OCI-LY7 (cell line): ENCODE measurements at regions not wholly inside any gene's neighbourhood (a gene's known extent, or its start where the extent isn't known, plus 50 kb on each side); places are given as distances from the start of the nearest gene placed in this dataset.

Source experiments
- BruUV-seq: library from RNA; stranded (reverse); fragments of 400-500 nt; replicated peaks from 2 replicates; lab custom pipeline; 2021; lab: Mats Ljungman, UMichigan
- CTCF ChIA-PET: fragments of 300-600 bp; sonication (Branson Sonifier 250); formaldehyde crosslinking; loops from one replicate; lab custom pipeline; 2022; ENCODE audit warnings: antibody characterized with exemption; ENCODE audit not compliant: unreplicated experiment; lab: Charles Lee
- POLR2A ChIA-PET: fragments of 300-600 bp; sonication (Branson Sonifier 250); formaldehyde crosslinking; loops from one replicate; lab custom pipeline; 2022; ENCODE audit warnings: antibody characterized with exemption; lab: Charles Lee
- DNase-seq: peaks from one replicate; pipeline ENCODE4 v3.0.0-alpha.2; 2015; ENCODE audit warnings: low spot score
- H2AFZ ChIP-seq: fragments of 200-600 bp; sonication (generic), shearing (Covaris generic); 2 replicates; pipeline ENCODE4 v1.6.1; 2014; ENCODE audit warnings: mild to moderate bottlenecking, antibody characterized with exemption, low read length, moderate library complexity
- H3K27ac ChIP-seq: fragments of 200-600 bp; sonication (generic); 2 replicates; pipeline ENCODE4 v1.5.1; 2014; ENCODE audit warnings: mixed run types, low read depth, mild to moderate bottlenecking, moderate library complexity, low read length, inconsistent platforms; ENCODE audit not compliant: poor library complexity, severe bottlenecking
- H3K36me3 ChIP-seq: fragments of 200-600 bp; sonication (generic); 2 replicates; pipeline ENCODE4 v1.6.1; 2014; ENCODE audit warnings: mild to moderate bottlenecking, antibody characterized with exemption, low read length, moderate library complexity, mixed read lengths; ENCODE audit not compliant: insufficient read depth
- H3K4me1 ChIP-seq: fragments of 200-600 bp; sonication (generic); 2 replicates; pipeline ENCODE4 v1.5.1; 2014; ENCODE audit warnings: mild to moderate bottlenecking, low read length; ENCODE audit not compliant: insufficient read depth, poor library complexity, severe bottlenecking
- H3K4me2 ChIP-seq: fragments of 200-600 bp; sonication (generic); 2 replicates; pipeline ENCODE4 v1.6.1; 2014; ENCODE audit warnings: mild to moderate bottlenecking, low read length
- H3K4me3 ChIP-seq: fragments of 200-600 bp; sonication (generic); 2 replicates; pipeline ENCODE4 v1.5.1; 2014; ENCODE audit warnings: mild to moderate bottlenecking, low read depth, low read length; ENCODE audit not compliant: poor library complexity, severe bottlenecking
- H3K79me2 ChIP-seq: fragments of 200-600 bp; sonication (generic); 2 replicates; pipeline ENCODE4 v1.6.1; 2016; ENCODE audit warnings: low read depth, mild to moderate bottlenecking, low read length, moderate library complexity, mixed read lengths; ENCODE audit not compliant: insufficient read depth
- H3K9me2 ChIP-seq: fragments of 200-600 bp; sonication (generic); 2 replicates; pipeline ENCODE4 v1.6.1; 2016; ENCODE audit warnings: mild to moderate bottlenecking, low read length, mixed read lengths; ENCODE audit not compliant: insufficient read depth
- H3K9me3 ChIP-seq: fragments of 200-600 bp; sonication (generic); 2 replicates; pipeline ENCODE4 v1.6.1; 2014; ENCODE audit warnings: mild to moderate bottlenecking, mixed run types, low read length, mixed read lengths
- H4K20me1 ChIP-seq: fragments of 200-600 bp; sonication (generic); 2 replicates; pipeline ENCODE4 v1.6.1; 2014; ENCODE audit warnings: mild to moderate bottlenecking, antibody characterized with exemption, low read length, moderate library complexity, mixed read lengths; ENCODE audit not compliant: insufficient read depth
- EZH2phosphoT487 ChIP-seq: fragments of 200-600 bp; sonication (generic); IDR thresholded peaks from 2 replicates; pipeline ENCODE4 v1.6.1; 2018; ENCODE audit warnings: low read depth, borderline replicate concordance, mild to moderate bottlenecking, mixed run types, antibody characterized with exemption, low read length, moderate library complexity, mixed read lengths
- intact Hi-C: fragments of 100-400 bp; cut with micrococcal nuclease; formaldehyde crosslinking; loops from one replicate; pipeline ENCODE4 v1.10.0; 2022; ENCODE audit not compliant: unreplicated experiment
- TF ChIP-seq, protein P1 (sequence below): fragments of 200-600 bp; sonication (generic); conservative IDR thresholded peaks from 2 replicates; pipeline ENCODE4 v1.5.1; 2014; ENCODE audit warnings: mild to moderate bottlenecking, antibody characterized with exemption, low read length, moderate library complexity, mixed read lengths

DNA sequence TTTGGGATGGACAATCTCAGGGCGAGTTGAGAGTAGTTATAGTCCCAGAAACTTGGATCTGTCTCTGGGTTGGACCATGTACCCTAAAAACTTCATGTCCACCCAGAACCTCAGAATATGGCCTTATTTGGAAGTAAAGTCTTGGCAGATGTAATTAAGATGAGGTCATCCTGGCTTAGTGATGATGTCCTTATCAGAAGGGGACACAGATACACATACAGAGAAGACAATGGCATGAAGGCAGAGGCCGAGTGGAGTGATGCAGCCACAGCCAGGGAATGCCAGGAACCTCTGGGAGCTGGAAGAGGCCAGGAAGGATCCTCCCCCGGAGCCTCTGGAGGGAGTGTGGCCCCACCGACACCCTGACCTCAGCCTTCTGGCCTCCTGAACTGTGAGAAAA lies 61.2 kb upstream of the STX18 start:
- Histone ChIP-seq H4K20me1 (no peaks in the 10 kb centered on the region), H2AFZ (no peak overlapping the region), H3K9me3 (no peaks in the 10 kb centered on the region), H3K4me1 (no peaks in the 10 kb centered on the region), H3K27ac (no peak overlapping the region), H3K4me3 (no peak overlapping the region), H3K79me2 (no peaks in the 10 kb centered on the region), H3K4me2 (no peak overlapping the region), H3K9me2 (no peaks in the 10 kb centered on the region), H3K36me3 (peaks cover 8% of the 10 kb centered on the region; the same call in 1 of the 2 replicates)
- intact Hi-C loops: no loop called here
- ChIA-PET POLR2A (no interaction called here), CTCF (no interaction called here)
- DNase-seq: no peak
- BruUV-seq: no TSS peak
- TF ChIP-seq EZH2phosphoT487: no peak
- TF ChIP-seq, protein P1, sequence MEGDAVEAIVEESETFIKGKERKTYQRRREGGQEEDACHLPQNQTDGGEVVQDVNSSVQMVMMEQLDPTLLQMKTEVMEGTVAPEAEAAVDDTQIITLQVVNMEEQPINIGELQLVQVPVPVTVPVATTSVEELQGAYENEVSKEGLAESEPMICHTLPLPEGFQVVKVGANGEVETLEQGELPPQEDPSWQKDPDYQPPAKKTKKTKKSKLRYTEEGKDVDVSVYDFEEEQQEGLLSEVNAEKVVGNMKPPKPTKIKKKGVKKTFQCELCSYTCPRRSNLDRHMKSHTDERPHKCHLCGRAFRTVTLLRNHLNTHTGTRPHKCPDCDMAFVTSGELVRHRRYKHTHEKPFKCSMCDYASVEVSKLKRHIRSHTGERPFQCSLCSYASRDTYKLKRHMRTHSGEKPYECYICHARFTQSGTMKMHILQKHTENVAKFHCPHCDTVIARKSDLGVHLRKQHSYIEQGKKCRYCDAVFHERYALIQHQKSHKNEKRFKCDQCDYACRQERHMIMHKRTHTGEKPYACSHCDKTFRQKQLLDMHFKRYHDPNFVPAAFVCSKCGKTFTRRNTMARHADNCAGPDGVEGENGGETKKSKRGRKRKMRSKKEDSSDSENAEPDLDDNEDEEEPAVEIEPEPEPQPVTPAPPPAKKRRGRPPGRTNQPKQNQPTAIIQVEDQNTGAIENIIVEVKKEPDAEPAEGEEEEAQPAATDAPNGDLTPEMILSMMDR: no peak

DNA sequence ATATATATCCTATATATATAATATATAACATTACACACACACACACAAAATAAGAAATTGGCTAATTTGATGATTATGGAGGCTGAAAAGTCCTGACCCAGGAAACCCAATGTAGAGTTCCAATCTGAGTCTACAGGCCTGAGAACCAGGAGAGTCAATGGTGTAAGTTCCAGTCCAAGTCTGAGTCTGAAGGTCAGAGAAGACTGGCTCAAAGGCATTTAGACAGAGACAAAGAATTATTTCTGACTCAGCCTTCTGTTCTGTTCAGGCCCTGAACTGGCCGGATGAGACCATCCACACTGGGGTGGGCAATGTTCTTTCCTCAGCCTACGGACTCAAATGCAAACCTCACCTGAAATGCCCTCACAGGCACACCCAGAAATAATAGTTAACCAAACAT lies 60.6 kb upstream of the STX18 start:
- intact Hi-C loops: no loop called here
- no peak overlapping the region for H3K27ac ChIP-seq
- no peak overlapping the region for H2AFZ ChIP-seq
- CTCF ChIA-PET: no interaction called here
- H3K79me2 ChIP-seq: no peaks in the 10 kb centered on the region
- H3K36me3 ChIP-seq: peaks cover 8% of the 10 kb centered on the region; the same call in 1 of the 2 replicates
- POLR2A ChIA-PET: no interaction called here
- no peaks in the 10 kb centered on the region for H3K9me2 ChIP-seq
- no peaks in the 10 kb centered on the region for H3K4me1 ChIP-seq
- no TSS peak for BruUV-seq
- no peak overlapping the region for H3K4me2 ChIP-seq
- H3K9me3 ChIP-seq: no peaks in the 10 kb centered on the region
- no peak for DNase-seq
- no peak overlapping the region for H3K4me3 ChIP-seq
- no peaks in the 10 kb centered on the region for H4K20me1 ChIP-seq
- TF ChIP-seq, protein P1: no peak
- no peak for TF ChIP-seq EZH2phosphoT487

DNA sequence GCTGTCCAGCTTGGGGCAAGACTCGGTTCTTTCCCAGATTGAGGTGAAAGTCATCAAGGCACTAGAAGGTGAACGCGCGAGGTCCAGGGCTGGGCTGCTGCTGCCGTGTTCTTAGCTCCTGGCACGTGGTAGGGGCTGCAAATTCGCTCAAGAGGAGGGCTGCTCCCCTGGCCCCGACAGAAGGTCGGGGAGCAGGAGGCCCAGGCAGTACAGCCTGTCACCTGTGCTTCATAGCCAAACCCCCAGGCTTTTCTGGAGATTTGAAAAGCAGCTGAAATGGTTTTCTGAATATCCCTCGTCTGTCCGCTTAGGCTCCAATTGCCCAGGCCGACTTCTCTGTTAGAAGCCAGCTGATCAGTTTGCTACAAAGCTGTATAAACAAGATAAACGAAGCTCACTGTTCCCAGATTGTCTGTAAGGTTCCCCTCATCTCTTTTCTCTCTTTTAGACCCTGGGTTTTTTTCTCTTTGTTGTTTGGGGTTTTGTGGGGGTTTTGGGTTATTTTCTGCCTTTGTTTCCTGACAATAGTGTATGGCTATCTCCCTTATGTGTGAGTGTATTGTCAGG lies 60.0 kb upstream of the STX18 start:
- H3K27ac ChIP-seq: no peak overlapping the region
- ChIA-PET POLR2A (no interaction called here), CTCF (no interaction called here)
- H3K4me2 ChIP-seq: no peak overlapping the region
- no peak for DNase-seq
- peaks cover 8% of the 10 kb centered on the region; the same call in 1 of the 2 replicates for H3K36me3 ChIP-seq
- no peak overlapping the region for H2AFZ ChIP-seq
- BruUV-seq: no TSS peak
- H3K4me3 ChIP-seq: no peak overlapping the region
- no peaks in the 10 kb centered on the region for H3K9me2 ChIP-seq
- no peak for TF ChIP-seq EZH2phosphoT487
- TF ChIP-seq, protein P1: no peak
- no peaks in the 10 kb centered on the region for H3K4me1 ChIP-seq
- intact Hi-C loops: no loop called here
- no peaks in the 10 kb centered on the region for H3K9me3 ChIP-seq
- no peaks in the 10 kb centered on the region for H4K20me1 ChIP-seq
- H3K79me2 ChIP-seq: no peaks in the 10 kb centered on the region
